Vagina (tissue), 2 donors: ENCODE measurements at regions not wholly inside any gene's neighbourhood (a gene's known extent, or its start where the extent isn't known, plus 50 kb on each side); places are given as distances from the start of the nearest gene placed in this dataset.

Experiments
- DNase-seq, 2 donors: peaks; one replicate each; pipeline ENCODE4 v3.0.0-alpha.2; 2017; ENCODE audit errors: extremely low spot score in 2 of 2
- H3K27ac ChIP-seq: fragments of 200-600 bp; sonication (generic); one replicate; pipeline ENCODE4 v1.5.1; 2019
- H3K27me3 ChIP-seq: fragments of 200-600 bp; sonication (generic); one replicate; pipeline ENCODE4 v1.5.1; 2019
- H3K36me3 ChIP-seq, 2 donors: fragments of 200-600 bp; sonication (generic); one replicate each; pipeline ENCODE4 v1.5.1; 2017 to 2019
- H3K4me1 ChIP-seq: fragments of 200-600 bp; sonication (generic); one replicate; pipeline ENCODE4 v1.5.1; 2019
- H3K4me3 ChIP-seq, 2 donors: fragments of 200-600 bp; sonication (generic); 1 replicate in 1 of 2; 2 replicates in 1 of 2; pipeline ENCODE4 v1.5.1; 2016 to 2019
- H3K9me3 ChIP-seq: fragments of 200-600 bp; sonication (generic); one replicate; pipeline ENCODE4 v1.5.1; 2019
- CTCF ChIP-seq, 3 experiments: fragments of 450-650 bp in 2 of 3; fragments of 200-600 bp in 1 of 3; sonication (generic) in 1 of 3; IDR thresholded peaks; one replicate each; pipeline ENCODE4 v1.5.1; 2017 to 2019; ENCODE audit warnings: antibody characterized with exemption in 3 of 3, mild to moderate bottlenecking in 2 of 3, moderate library complexity in 2 of 3
- POLR2A ChIP-seq, 2 donors: fragments of 450-650 bp; IDR thresholded peaks; one replicate each; pipeline ENCODE4 v1.6.1; 2017; ENCODE audit warnings: antibody characterized with exemption in 2 of 2, mild to moderate bottlenecking in 2 of 2, moderate library complexity in 2 of 2
- POLR2AphosphoS5 ChIP-seq, 2 donors: sonication (generic); formaldehyde crosslinking; IDR thresholded peaks; one replicate each; pipeline ENCODE4 v1.9.0; 2017; ENCODE audit warnings: antibody characterized with exemption in 2 of 2, mild to moderate bottlenecking in 2 of 2, low read depth in 1 of 2; ENCODE audit not compliant: insufficient read depth in 1 of 2
- intact Hi-C: fragments of 100-400 bp; cut with DNase I; formaldehyde crosslinking; loops from one replicate; pipeline ENCODE4 v1.15.1; 2023

- intact Hi-C loops: no loop called here
These were observed 73.3 kb downstream of the TASL start for GRCh38 chrX:30504309-30504708.

DNA sequence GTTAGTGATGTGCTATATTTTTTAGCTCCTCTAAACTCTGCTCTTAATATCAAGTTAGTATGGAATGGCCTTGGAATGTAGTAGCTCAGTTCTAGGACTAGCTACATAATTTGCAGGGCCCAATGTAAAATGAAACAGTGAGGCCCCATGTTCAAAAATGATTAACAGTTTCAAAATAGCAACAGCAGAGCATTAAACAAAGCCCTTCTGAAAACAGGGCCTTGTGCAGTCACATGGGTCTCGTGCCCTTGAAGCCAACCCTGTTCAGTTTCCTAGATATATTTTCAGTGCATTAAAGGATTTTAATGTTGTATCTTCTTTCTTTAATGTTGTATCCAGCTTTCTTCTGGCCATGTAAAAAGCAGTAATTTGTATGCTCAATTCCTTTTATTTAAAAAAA lies 82.1 kb downstream of the TASL start:
- intact Hi-C loops: no loop called here
- no peak for TF ChIP-seq POLR2A (IDR thresholded peaks at IDR 0.05)
- TF ChIP-seq POLR2AphosphoS5 (IDR thresholded peaks at IDR 0.05; ENCODE audit: insufficient read depth in 1 of 2, low read depth in 1 of 2): no peak
- no peak for TF ChIP-seq CTCF (IDR thresholded peaks at IDR 0.05)
- H3K36me3 ChIP-seq: no peaks in the 10 kb centered on the region

More at GRCh38 chrX:30504309-30504708, 73.3 kb downstream of the TASL start:
- no peak overlapping the region for H3K27ac ChIP-seq
- TF ChIP-seq CTCF (IDR thresholded peaks at IDR 0.05) (peak in 2 of 3 experiments; percentile 28 to 32), POLR2A (IDR thresholded peaks at IDR 0.05) (no peak), POLR2AphosphoS5 (IDR thresholded peaks at IDR 0.05; ENCODE audit: insufficient read depth in 1 of 2, low read depth in 1 of 2) (no peak)
- no peak overlapping the region for H3K4me3 ChIP-seq
- no peaks in the 10 kb centered on the region for H3K27me3 ChIP-seq
- no peaks in the 10 kb centered on the region for H3K9me3 ChIP-seq
- no peak for DNase-seq
- H3K4me1 ChIP-seq: no peaks in the 10 kb centered on the region
- no peaks in the 10 kb centered on the region for H3K36me3 ChIP-seq

DNA sequence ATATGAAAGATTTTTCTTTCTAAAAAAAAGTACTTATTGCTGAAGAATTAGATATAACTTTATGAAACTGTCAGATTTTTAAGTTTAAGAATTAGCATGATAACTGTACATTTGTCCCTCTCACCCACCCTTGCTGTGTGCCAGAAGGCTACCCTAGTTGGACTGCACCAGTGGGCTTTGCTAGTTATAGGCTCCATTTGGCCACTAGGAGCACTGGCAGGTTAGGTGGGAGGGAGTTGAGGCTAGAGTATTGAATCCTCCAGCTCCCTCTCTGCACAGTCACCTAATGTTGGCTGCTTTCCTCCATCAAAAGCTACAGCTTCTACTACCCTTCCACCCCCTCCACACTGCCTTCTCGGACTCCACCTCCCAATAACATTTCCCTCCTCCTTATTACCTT lies 84.2 kb downstream of the TASL start:
- Histone ChIP-seq H3K4me1 (no peaks in the 10 kb centered on the region), H3K9me3 (no peaks in the 10 kb centered on the region), H3K4me3 (no peak overlapping the region), H3K27ac (no peak overlapping the region), H3K27me3 (no peaks in the 10 kb centered on the region), H3K36me3 (no peaks in the 10 kb centered on the region)
- no peak for DNase-seq
- intact Hi-C loops: no loop called here
- TF ChIP-seq CTCF (IDR thresholded peaks at IDR 0.05) (no peak), POLR2A (IDR thresholded peaks at IDR 0.05) (no peak), POLR2AphosphoS5 (IDR thresholded peaks at IDR 0.05; ENCODE audit: insufficient read depth in 1 of 2, low read depth in 1 of 2) (no peak)

More for the DNA sequence above, 82.1 kb downstream of the TASL start:
- Histone ChIP-seq H3K4me3 (no peak overlapping the region), H3K27me3 (no peaks in the 10 kb centered on the region), H3K27ac (no peak overlapping the region), H3K9me3 (no peaks in the 10 kb centered on the region), H3K4me1 (no peaks in the 10 kb centered on the region)
- no peak for DNase-seq

GRCh38 chrX:30489323-30489722 lies 88.2 kb downstream of the TASL start:
- Histone ChIP-seq H3K36me3 (no peaks in the 10 kb centered on the region), H3K4me3 (no peak overlapping the region), H3K4me1 (no peaks in the 10 kb centered on the region), H3K27me3 (no peaks in the 10 kb centered on the region), H3K27ac (no peak overlapping the region), H3K9me3 (no peaks in the 10 kb centered on the region)
- no peak for DNase-seq
- TF ChIP-seq POLR2A (IDR thresholded peaks at IDR 0.05): no peak
- TF ChIP-seq POLR2AphosphoS5 (IDR thresholded peaks at IDR 0.05; ENCODE audit: insufficient read depth in 1 of 2, low read depth in 1 of 2): no peak
- no peak for TF ChIP-seq CTCF (IDR thresholded peaks at IDR 0.05)
- intact Hi-C loops: no loop called here

DNA sequence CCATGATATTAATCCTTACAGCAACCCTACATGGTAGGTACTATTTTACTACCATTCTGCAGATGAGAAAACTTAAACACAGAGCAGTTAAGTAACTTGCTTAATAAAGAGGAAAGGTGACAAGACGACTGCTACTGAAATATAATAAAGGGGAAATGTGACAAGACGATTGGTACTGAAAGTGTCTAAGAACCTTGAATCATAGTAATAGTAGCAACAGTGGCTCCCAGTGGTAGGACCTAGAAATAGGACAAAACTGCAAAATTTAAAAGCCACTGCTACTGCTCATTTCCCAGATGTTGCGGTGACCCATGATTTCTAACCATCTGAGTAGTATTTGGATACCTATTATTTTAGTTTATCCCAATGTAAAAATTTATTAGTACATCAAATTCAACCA lies 89.5 kb downstream of the TASL start:
- intact Hi-C loops: no loop called here
- Histone ChIP-seq H3K4me1 (no peaks in the 10 kb centered on the region), H3K27me3 (no peaks in the 10 kb centered on the region), H3K36me3 (no peaks in the 10 kb centered on the region), H3K27ac (no peak overlapping the region), H3K9me3 (no peaks in the 10 kb centered on the region), H3K4me3 (no peak overlapping the region)
- no peak for DNase-seq
- no peak for TF ChIP-seq POLR2AphosphoS5 (IDR thresholded peaks at IDR 0.05; ENCODE audit: insufficient read depth in 1 of 2, low read depth in 1 of 2)
- TF ChIP-seq POLR2A (IDR thresholded peaks at IDR 0.05): no peak
- no peak for TF ChIP-seq CTCF (IDR thresholded peaks at IDR 0.05)
